HG02759 (cell line): ENCODE measurements at regions not wholly inside any gene's neighbourhood (a gene's known extent, or its start where the extent isn't known, plus 50 kb on each side); places are given as distances from the start of the nearest gene placed in this dataset.
"Not testable (repeated sequence)": the region's sequence is repeated elsewhere in the genome, so short reads cannot be mapped to it uniquely, and the experiment has no call there.

Source experiments
- ATAC-seq: cut with Tn5 transposase; IDR thresholded peaks from one replicate; pipeline ENCODE4 v1.9.1; 2021; ENCODE audit warnings: mild to moderate bottlenecking, moderate library complexity; ENCODE audit not compliant: unreplicated experiment

DNA sequence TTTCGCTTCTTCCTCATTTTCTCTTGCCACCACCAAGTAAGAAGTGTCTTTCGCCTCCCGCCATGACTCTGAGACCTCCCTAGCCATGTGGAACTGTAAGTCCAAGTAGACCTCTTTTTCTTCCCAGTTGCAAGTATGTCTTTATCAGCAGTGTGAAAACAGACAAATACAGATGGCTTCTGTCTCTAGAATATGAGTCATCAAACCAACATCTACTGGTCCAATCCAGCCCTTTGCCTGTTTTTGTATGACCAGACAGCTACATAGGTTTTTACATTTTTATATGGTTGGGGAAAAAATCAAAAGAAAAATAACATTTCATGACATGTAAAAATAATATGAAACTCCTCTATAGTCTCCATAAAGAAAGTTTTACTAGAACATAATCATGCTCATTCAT, 118.7 kb upstream of the PTPRG start:
- no peak for ATAC-seq

DNA sequence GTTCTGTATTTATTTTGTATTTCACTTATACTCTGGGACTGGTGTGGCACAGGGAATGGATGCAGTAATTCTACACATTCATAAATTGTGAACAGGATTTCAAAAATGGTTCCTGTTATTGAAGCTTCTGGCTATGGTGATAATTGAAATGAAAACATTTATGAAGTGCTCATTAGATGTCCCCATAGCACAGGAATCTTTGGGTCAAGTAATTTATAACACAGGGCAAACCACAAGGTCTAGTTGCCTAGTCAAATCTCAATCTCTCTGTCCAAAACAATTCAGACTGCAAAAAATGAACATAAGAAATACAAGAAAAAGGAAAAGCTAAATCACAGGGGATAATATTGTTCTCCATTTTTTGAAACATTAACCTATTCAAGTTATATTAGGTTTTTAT, 117.5 kb upstream of the PTPRG start:
- ATAC-seq: no peak

DNA sequence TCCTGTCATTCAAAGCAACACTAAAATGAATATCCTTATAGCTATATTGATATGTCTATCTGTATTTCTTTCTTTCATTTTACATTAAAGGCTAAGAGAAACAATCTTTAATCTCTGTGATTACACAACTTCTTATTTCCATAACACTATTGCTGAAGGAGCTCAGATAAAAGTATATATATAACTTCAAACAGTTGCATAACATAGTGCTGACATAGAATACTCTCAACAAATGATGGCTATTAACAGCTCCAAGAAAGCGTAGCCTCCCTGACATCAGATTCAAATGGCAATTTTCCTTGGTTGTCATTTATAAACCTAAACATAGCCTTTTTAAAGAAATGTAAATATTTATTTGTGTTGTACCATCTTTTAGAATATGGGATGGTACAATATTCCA, 116.6 kb upstream of the PTPRG start:
- ATAC-seq: no peak

DNA sequence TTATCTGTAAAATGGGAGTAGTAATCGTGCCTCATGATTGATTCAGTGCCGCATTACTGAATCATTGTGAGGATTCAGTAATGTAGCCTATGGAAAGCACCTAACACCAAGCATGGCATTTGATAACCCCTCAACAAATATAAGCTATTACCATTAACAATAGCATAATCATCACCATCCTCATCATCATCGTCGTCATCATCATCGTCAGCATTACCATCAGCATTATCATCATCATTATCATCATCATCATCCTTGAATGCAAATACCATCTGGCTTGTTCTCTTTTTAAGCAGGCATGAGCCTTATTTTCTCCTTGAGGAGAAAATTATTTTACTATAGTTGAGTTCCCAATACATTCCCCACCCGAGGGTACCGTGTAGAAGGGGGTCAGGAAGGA, 115.4 kb upstream of the PTPRG start:
- ATAC-seq: no peak

DNA sequence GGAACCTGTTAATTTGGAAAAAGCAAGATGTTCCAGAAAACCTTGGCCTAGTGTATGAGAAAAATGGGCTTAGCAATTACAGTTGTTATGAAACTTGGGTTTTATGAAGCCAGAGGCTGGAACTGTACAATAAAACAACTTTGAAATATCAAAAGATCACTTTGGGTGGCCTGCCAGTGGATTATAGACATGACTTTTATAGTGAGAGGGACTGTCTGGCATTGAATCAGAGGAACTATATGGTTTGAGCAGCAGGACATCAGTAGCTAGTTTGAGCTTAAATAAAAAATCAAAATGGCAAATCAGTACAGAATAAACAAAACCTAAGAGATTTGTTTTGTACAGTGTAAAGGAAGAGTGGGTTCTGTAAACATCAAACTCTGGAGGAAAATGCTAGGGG, 115.0 kb upstream of the PTPRG start:
- no peak for ATAC-seq

DNA sequence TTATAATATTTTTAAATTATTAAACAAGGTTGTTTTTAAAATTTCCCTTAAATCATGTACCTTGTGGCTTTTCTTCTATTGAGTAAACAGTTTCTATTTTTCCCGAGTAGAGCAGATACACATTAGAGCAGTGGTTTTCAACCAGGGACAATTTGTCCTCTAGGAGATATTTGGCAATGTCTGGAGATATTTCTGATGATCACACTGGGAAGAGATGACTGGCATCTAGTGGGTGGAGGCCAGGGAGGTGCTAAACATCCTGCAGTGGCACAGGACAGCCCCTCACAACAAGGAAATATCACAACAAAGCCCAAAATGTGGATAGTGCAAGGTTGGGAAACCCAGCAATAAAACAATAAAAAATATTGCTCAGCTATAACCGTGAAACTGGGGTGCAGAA, 113.0 kb upstream of the PTPRG start:
- no peak for ATAC-seq

DNA sequence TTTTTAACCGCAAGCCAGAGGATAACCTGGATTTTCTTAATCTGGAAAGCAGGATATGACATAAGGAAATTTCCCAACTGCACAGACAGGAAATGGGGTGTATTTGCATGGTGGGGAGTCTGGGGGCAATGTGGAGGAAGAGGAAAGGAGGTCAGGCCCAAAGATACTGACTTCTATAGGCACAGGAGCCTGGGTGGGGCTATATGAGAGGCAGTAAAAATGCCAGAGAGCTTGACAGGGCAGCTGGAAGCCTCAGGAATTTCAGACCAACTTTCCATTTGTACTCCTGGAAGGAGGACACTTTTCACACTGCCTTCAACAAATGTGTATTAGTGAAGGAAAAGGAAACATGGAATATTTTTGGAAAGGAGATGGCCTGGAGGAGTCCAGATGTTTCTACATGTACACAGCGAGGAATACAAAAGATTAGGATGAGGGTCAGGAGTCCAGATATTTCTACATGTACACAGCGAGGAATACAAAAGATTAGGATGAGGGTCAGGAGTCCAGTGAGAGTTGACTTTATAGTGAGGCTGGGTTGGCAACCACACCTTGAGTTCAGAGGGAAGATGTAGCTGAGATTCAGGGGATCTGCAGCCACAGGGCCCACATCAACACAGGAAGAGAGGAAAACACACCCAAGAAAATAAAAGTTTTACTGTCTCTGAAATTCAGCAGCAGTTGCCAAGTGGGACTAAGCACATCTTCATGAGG, 111.9 kb upstream of the PTPRG start:
- ATAC-seq: no peak

DNA sequence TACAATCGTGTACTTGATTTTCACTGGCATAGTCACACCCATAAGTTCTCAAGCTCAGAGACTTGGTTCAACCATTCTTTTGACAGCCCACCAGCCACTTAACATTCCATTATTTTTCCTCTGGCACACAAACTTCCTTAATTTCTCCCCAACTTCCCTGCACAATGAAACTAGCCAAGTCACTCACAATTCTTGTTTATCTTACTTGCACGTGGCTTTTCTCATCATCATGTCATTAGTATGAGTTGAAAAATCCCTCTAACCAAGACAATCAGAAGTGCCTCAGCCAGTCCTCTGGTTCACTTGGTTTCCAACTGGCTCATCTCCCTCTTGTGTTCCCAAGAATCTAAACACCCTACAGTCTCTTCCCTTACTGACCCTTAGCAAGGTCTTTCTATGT, 110.5 kb upstream of the PTPRG start:
- ATAC-seq: no peak

DNA sequence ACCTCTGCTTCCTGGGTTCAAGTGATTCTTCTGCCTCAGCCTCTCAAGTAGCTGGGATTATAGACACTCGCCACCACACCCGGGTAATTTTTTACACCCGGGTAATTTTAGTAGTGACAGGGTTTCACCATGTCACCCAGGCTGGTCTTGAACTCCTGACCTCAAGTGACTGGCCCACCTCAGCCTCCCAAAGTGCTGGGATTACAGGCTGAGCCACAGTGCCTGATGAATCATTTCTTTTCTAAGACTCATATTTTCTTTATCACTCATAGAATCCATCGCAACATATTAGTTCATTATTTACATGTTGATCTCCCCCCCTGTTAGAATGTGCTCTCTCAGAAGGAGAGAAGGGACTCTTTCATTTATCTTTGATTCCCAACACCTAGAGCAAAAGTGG, 109.5 kb upstream of the PTPRG start:
- ATAC-seq: no peak

DNA sequence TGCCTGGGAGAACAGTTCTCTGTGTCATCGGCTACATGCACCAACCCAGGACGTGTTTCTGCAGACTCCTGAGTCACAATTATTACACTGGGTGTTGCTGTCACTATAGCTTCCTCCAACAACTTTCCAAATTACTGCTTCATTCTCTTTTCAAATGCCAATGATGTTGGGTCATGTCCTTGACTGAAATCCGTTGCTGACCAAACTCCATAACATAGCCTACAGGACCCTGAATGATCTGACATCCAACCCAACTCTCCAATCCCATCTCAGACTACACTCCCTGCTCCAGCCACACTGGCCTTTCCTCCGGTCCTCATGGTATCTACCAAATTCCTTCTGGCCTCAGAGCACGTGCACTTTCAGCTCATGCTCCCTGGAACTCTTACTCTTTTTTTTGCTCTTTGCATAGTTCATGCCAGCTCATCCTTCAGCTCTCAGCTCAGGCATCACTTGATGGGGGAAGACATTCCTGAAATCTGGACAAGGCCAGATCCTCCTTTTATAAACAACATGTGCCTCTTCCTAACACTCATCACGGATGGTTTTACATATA, 108.8 kb upstream of the PTPRG start:
- ATAC-seq: no peak

DNA sequence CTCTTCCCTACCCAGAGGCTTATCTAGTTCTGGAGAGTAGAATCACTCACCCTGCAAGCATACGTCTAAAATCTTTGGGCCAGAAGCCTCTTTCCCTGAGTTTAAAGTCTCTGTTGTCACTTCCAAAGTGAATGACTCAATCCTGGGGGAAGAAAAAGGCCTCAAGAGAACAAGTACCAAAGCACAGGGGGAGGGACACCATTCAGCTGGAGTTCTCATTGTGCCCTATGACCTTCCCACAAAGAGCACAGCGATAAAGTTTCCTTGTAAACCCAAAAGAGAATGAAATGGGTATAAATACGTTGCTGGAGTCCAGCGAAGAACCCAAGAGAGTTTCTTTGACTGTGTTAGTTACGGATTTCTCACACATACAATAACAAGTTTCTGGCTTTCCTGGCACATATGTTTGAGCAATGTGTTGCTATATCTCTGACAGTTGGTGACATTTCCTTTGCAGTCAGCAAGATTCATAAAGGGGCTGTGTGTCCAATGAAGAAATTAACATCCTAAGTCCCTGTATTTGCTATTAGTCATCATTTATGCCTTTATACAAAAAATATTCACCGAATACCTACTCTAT, 107.3 kb upstream of the PTPRG start:
- ATAC-seq: no peak

DNA sequence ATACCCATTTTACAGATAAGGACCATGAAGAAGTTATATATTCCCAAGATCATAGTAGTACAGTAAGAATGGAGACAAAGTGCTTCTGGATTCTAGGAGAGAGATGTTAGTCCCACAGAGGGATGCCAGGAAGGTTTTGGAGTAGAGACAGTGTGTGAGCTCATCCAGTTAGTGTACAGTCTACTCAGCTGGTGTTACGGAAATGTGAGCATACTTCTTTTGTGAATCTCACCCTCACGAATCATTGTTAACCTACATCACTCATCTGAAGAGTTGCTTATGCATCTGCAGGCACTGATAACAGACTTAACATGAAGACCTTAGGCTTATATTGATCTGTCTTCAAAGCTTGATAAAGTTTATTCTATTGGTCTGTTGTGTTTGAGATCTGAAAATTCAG, 106.6 kb upstream of the PTPRG start:
- no peak for ATAC-seq

DNA sequence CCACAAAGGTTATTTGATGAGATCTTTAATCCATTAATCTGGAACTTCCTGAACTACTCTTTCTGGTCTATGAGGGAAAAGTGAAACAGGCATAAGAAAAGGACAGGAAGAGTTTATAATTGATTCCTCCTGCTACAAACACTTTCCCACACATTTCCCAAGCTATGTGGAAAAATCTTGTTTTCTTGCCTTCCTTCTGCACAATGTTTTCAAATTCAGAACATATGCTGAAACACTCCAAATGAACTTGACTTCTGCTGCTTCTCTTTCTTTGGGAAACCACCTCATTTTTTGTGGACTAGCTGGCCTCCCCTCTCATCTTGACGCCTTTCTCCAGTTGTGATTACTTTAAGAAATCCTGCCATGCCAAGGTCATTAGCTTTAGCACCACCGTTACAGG, 100.7 kb upstream of the PTPRG start:
- ATAC-seq: no peak

DNA sequence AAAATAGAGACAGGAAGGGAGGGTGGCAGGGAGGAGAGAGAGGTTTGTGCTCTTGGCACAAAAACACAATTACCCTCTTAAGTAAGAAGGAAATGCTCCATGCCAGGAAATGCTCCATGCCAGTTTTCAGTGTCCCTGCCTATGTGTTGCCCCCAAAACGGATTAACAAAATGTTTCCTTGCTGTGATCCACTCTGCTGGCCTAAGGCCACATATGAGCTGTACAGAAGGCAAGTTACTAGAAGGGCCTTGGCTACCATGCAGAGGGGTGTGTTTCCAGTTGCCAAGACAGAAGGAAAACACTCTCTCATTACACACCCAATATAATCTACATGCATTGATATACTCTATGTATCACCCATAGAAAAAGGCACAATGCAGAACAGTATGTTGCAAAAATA, 98.2 kb upstream of the PTPRG start:
- no peak for ATAC-seq

DNA sequence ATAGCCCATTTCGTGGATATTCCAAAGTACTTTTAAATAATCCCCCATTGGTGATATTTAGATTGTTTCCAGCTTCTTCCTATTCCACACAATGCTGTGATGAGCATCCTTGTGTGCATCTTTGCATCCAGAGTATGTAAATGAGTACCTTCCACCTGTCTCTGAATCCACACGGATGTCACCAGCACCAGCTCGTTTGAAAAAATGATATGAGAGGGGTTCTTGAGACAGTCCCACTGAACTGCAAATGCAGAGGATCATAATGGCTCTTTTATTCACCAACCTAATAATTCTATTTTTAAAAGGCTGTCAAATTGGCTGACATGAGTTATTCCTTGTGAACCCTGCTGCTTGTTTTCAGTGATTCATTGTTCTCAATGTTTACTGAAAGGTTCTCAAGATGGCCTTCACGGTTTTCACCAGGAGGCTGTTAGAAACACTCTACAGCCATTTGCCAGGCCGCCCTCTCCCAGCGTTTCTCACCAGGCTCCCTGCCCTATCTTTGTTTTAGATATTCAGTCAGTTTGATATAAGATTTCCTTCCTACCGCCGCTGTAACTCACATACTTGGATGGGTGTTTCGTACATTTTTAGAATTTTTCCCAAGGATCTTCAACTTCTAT, 96.7 kb upstream of the PTPRG start:
- ATAC-seq: no peak

DNA sequence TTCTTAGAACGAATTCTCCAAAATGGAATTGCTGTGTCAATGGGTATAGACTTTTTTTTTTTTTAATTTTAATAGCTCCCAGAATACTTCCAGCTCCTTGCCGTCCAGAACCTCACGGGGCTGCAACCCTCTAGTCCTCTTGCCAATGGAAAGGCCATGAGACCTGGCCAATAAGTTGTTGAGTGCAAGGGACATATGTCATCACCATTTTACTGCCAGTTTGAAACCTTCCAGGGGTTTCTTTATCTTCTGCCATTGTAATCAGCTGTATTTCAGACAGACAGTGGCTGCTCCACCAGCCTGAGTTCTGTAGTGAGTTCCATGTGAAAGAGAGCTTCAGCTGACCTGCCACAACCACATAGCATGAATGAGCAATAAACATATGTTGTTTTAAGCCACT, 95.0 kb upstream of the PTPRG start:
- no peak for ATAC-seq

DNA sequence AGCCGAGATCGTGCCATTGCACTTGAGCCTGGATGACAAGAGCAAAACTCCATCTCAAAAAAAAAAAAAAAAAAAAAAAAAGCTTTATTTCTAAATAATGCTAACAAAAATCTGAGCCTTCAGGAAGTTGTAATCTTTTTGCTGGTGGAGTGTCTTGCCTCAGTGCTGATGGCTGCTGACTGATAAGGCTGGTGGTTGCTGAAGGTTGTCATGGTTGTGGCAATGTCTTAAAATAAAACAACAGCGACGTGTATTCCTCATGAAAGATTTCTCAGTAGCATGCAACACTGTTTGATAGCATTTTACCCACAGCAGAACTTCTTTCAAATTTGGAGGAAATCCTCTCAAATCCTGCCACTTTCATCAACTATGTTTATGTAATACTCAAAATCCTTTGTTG, 77.4 kb upstream of the PTPRG start:
- no peak for ATAC-seq

DNA sequence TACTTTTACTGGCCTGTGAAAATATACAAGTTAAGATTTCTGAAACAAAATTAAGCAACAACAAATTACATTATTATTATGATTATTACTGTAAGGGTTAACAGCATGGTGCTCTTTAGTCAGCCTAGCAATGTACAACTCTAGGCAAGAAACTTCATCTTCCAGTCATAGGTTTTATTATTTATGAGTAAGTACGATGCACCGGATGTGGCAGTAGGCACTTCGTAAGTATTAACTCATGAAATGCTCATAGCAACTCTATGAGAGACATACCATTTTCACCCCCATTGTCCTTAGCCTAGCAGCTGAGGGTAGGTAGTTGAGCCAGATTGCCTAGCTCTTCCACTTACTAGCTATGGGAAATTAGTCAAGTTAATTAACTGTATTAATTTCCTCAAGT, 68.0 kb upstream of the PTPRG start:
- ATAC-seq: no peak

DNA sequence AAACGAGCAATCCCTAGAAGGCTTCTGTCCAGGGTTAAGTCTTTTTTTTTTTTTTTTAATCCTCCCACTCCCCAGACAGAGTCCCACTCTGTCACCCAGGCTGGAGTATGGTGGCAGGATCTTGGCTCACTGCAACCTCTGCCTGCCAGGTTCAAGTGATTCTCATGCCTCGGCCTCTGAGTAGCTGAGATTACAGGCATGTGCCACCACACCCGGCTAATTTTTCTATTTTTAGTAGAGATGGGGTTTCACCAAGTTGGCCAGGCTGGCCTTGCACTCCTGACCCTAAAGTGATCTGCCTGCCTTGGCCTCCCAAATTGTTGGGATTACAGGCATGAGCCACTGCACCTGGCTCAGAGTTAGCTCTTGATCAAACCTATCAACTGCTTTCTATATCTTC, 67.1 kb upstream of the PTPRG start:
- ATAC-seq: not testable (repeated sequence)

DNA sequence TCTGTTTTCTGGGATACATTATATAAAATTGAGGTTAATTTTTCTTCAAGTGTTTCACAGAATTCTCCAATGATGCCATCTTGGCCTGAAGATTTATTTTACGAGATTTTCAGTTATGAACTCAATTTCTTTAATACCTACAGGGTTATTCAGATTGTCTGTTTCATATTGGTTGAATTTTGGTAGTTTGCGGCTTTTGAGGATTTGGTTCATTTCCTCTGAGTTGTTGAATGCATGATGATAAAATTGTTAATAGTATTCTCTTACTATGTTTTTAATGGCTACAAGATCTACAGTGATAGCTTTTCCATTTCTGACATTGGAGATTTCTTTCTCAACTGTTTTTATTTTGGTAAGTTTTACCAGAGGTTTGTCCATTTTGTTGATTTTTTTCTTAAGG, 63.9 kb upstream of the PTPRG start:
- no peak for ATAC-seq

DNA sequence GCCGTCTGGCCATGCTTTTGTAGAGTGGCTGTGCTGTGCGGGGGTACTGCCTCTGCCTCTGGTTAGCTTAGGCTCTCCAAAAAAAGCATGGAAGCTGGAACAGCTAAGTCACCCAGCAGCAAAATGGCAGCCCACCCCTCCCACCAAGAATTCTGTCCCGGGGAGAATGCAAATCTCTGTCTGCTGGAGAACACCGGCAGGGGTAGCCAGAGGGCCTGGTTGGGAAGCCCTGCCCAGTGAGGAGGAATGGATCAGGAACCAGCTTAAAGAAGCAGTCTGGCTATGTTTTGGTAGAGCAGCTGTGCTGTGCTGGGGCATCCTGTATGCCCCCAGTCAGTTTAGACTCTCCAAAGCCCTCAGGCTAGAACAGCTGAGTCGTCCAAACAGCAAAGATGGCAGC, 56.2 kb upstream of the PTPRG start:
- no peak for ATAC-seq

DNA sequence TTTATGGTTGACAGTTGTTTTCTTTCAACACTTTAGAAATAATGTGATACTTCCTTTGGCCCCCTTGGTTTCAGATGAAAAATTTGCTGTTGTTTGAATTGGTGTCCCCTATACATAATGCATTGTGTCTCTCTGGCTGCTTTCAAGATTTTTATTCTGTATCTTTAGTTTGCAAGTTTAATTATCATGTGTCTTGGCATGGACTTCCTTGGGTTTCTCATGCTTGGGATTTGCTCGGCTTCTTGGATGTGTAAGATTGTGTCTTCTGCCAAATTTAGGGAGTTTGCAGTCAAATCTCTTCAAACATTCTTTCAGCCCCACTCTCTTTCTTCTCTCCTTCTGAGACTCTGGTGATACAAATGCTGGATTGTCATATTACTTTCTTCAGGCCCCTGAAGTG, 53.4 kb upstream of the PTPRG start:
- ATAC-seq: no peak
